NK-92 treated with Interleukin-12 subunit alpha and Interleukin-12 subunit beta, amount 100 ng/mL, for 24 hours (cell line): ENCODE measurements at regions not wholly inside any gene's neighbourhood (a gene's known extent, or its start where the extent isn't known, plus 50 kb on each side); places are given as distances from the start of the nearest gene placed in this dataset.

Source experiments
- DNase-seq: peaks from one replicate; lab custom pipeline; 2025; lab: John Stamatoyannopoulos, UW

GRCh38 chr13:48888613-48889012 is 87.1 kb upstream of the FNDC3A start:
- no peak for DNase-seq

GRCh38 chr13:48890391-48890790 is 85.3 kb upstream of the FNDC3A start:
- no peak for DNase-seq

- DNase-seq: no peak
Observed at GRCh38 chr13:48891586-48891985, 84.1 kb upstream of the FNDC3A start.

GRCh38 chr13:48892053-48892687 is 83.5 kb upstream of the FNDC3A start:
- DNase-seq: no peak

- DNase-seq: no peak
Observed at GRCh38 chr13:48892688-48893075, 83.0 kb upstream of the FNDC3A start.

- DNase-seq: no peak
Observed at GRCh38 chr13:48896312-48896711, 79.4 kb upstream of the FNDC3A start.

- no peak for DNase-seq
Observed at GRCh38 chr13:48901781-48902180, 73.9 kb upstream of the FNDC3A start.

GRCh38 chr13:48902368-48902767 is 73.3 kb upstream of the FNDC3A start:
- DNase-seq: no peak

GRCh38 chr13:48904668-48905290 is 70.9 kb upstream of the FNDC3A start:
- DNase-seq: no peak

- DNase-seq: no peak
Observed at GRCh38 chr13:48906200-48906599, 69.5 kb upstream of the FNDC3A start.

- DNase-seq: no peak
Observed at GRCh38 chr13:48908381-48909055, 67.2 kb upstream of the FNDC3A start.

- DNase-seq: no peak
Observed at GRCh38 chr13:48909056-48909389, 66.7 kb upstream of the FNDC3A start.

GRCh38 chr13:48910686-48911085 is 65.0 kb upstream of the FNDC3A start:
- no peak for DNase-seq

- DNase-seq: no peak
Observed at GRCh38 chr13:48919751-48920150, 56.0 kb upstream of the FNDC3A start.

GRCh38 chr13:48920730-48921129 is 55.0 kb upstream of the FNDC3A start:
- no peak for DNase-seq

GRCh38 chr13:48923376-48923775 is 52.3 kb upstream of the FNDC3A start:
- no peak for DNase-seq

GRCh38 chr13:48925001-48925400 is 50.7 kb upstream of the FNDC3A start:
- no peak for DNase-seq
